ENCODE measurements at regions not wholly inside any gene's neighbourhood (a gene's known extent, or its start where the extent isn't known, plus 50 kb on each side); places are given as distances from the start of the nearest gene placed in this dataset.
A peak's percentile ranks its signal among the peaks of the same experiment; 100 is the strongest.

DNA sequence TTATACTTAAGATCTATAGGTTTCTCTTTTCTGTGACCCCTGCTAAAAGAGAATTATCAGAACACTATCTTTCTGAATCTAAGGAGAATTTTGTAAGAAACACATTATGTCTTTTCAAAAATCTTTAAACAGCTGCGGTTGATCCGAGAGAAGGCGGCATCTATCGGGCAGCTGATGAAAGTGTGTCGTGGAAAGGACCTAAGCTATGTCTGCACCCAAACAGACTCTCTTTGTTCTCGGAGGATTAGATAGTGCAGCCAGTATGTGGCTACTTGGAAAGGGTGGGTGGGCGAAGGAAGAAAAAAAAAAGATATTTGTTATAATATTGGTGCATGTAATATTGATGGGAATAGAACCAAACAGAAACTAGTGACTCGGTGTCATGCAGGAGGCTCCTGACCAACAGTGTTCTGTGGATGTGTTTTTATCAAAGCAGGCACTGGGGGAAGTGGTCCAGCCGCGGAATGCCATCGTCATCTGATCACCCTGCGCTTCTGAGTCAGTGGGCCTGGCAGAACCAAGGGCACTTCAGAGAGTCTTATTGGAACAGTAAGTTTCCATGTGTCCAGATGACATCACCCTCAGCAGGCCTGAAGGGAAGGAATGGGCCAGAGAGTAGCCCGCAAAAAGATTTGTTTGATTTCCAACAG is 509.7 kb upstream of the AKR1E2 start:
- peak overlapping the region; percentile 67 for H3K27ac ChIP-seq (replicated peaks)
- peak; percentile 34 for DNase-seq
- intact Hi-C loops (cut with micrococcal nuclease): no loop called here

DNA sequence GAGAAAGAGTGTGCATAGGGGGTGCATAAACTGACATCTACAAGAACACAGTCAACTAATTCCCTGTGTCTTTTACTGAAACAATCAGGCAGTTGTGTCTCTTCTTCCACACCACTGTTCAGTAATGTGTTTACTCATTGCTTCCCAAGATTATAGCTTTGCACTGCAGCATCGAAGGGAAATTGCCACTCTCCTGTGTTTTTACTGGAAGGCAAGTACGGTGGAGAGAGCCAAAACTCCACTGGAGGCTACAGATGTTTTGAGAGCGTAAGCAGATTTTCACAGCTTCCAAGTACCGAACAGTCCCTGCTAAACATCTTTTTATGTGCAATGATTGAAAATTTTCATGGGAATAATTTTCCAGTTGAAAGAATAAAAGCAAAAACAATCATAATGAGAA is 510.5 kb upstream of the AKR1E2 start:
- intact Hi-C loops (cut with micrococcal nuclease): no loop called here
- TF ChIP-seq CTCF (IDR thresholded peaks at IDR 0.05; ENCODE audit: borderline replicate concordance): no peak
- no peaks in the 10 kb centered on the region for H3K27me3 ChIP-seq (ENCODE audit: low read depth)
- no peak overlapping the region for H3K4me3 ChIP-seq
- H3K4me1 ChIP-seq: peaks cover 13% of the 10 kb centered on the region
- H3K9me3 ChIP-seq (replicated peaks): no peaks in the 10 kb centered on the region
- H3K27ac ChIP-seq (replicated peaks): peak overlapping the region; percentile 67
- no peak for DNase-seq
- no peaks in the 10 kb centered on the region for H3K36me3 ChIP-seq

More for the DNA sequence above, 509.7 kb upstream of the AKR1E2 start:
- Histone ChIP-seq H3K4me3 (no peak overlapping the region), H3K4me1 (peaks cover 12% of the 10 kb centered on the region), H3K27me3 (ENCODE audit: low read depth) (no peaks in the 10 kb centered on the region), H3K9me3 (replicated peaks) (no peaks in the 10 kb centered on the region), H3K36me3 (no peaks in the 10 kb centered on the region)
- TF ChIP-seq CTCF (IDR thresholded peaks at IDR 0.05; ENCODE audit: borderline replicate concordance): no peak

DNA sequence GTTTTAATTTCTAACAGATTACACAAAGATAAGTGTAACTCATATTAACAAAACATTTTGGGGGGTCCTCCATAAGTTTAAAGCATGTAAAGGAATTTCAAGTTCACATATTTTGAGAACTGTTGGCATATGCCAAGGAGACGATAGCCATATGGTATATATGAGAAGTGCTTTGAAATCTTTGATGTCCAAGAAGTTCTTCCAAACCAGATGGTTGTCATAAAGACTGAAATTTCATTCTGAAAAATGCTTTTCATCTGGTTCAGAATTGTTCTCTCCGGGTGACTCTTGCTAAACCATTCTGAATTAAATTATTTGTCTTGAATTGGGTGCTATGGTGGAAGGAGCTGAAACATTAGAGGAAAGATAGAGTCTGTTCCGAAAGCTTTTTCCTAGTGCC is 513.0 kb upstream of the AKR1E2 start:
- TF ChIP-seq CTCF (IDR thresholded peaks at IDR 0.05; ENCODE audit: borderline replicate concordance): no peak
- Histone ChIP-seq H3K27ac (replicated peaks) (no peak overlapping the region), H3K27me3 (ENCODE audit: low read depth) (no peaks in the 10 kb centered on the region), H3K9me3 (replicated peaks) (no peaks in the 10 kb centered on the region), H3K4me3 (no peak overlapping the region), H3K4me1 (peaks cover 27% of the 10 kb centered on the region), H3K36me3 (no peaks in the 10 kb centered on the region)
- intact Hi-C loops (cut with micrococcal nuclease): no loop called here
- DNase-seq: no peak

DNA sequence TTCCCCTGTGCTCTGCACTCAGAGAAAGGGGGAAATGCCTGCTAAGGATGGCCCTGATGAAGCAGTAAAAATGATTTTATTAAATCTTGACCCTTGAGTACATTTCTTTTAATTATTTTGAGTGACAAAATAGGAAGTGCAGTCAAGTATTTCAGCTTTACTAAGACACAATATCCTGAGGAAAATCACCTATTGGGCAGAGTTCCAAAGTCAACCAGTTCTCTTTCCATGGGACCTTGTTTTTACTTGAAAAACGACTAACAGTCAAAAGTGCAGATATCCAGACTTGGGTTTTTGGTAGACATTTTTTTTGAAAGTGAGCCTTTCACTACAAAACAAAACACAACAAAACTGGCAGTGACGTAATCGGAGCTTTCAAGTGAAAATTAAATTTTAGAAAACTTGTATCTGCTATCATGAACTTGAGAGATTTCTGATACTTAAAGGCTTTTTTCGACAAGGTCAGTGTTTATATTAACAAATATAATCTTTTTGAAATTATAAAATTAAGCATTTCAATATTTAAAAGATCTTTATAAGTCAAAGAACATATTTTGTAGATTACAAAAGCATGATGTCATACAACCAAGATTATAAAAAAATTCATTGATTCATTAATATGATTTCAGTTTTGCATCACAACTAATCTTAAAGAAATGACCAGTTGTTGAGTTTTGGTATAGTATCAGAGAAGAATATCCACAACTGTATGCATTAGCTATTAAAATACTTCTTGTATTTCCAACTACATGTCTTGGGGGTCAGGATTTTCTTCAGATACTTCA is 513.8 kb upstream of the AKR1E2 start:
- H3K27ac ChIP-seq (replicated peaks): no peak overlapping the region
- no peaks in the 10 kb centered on the region for H3K36me3 ChIP-seq
- intact Hi-C loops (cut with micrococcal nuclease): no loop called here
- no peak for DNase-seq
- peaks cover 35% of the 10 kb centered on the region for H3K4me1 ChIP-seq
- H3K9me3 ChIP-seq (replicated peaks): no peaks in the 10 kb centered on the region
- H3K27me3 ChIP-seq (ENCODE audit: low read depth): no peaks in the 10 kb centered on the region
- no peak for TF ChIP-seq CTCF (IDR thresholded peaks at IDR 0.05; ENCODE audit: borderline replicate concordance)
- H3K4me3 ChIP-seq: no peak overlapping the region

GRCh38 chr10:4310172-4310571 is 515.8 kb upstream of the AKR1E2 start:
- Histone ChIP-seq H3K9me3 (replicated peaks) (no peaks in the 10 kb centered on the region), H3K27ac (replicated peaks) (peak overlapping the region; percentile 76), H3K4me3 (peak overlapping the region; percentile 20), H3K27me3 (ENCODE audit: low read depth) (no peaks in the 10 kb centered on the region), H3K4me1 (peaks cover 30% of the 10 kb centered on the region), H3K36me3 (no peaks in the 10 kb centered on the region)
- TF ChIP-seq CTCF (IDR thresholded peaks at IDR 0.05; ENCODE audit: borderline replicate concordance): no peak
- DNase-seq: no peak
- intact Hi-C loops (cut with micrococcal nuclease): no loop called here

Data from left ventricle myocardium inferior (tissue), 1 donor.